ENCODE measurements at regions not wholly inside any gene's neighbourhood (a gene's known extent, or its start where the extent isn't known, plus 50 kb on each side); places are given as distances from the start of the nearest gene placed in this dataset.
"Not testable (repeated sequence)": the region's sequence is repeated elsewhere in the genome, so short reads cannot be mapped to it uniquely, and the experiment has no call there.

DNA sequence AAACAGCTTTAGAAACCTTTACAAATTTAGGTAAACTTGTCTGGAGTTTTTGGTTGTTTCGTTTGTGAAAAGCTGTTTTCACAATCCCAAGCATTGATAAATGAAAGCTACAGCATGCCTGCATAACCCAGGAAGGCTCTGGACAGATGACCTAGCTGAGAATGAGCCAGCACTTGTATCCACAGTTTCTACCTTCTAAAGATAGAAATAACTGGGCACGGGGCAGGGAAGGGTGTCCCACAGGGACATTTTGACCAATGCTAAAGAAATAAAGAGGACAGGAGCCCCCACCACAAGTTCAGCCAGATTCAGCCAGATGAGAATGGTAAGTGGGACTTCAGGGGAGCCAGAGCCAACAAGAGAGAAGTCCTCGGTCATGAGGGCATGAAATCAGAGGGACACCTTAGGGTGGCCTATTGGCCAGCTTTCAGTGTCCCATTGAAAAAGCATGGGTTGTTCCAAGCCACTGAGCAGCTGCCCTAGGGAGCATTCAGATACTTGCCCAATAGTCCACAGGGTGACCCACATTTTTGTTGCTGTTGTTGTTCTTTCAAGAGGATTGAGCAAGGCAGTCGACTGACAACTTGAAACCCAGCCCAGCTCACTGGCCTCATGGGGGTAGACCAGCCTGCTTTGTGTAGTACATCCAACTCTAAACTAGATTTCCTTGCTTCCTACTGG, 140.3 kb upstream of the NUDT4 start (continued):
- TF ChIP-seq CHD1 (IDR thresholded peaks at IDR 0.05; ENCODE audit: low read depth, low read length) (no peak), HDAC6 (IDR thresholded peaks at IDR 0.05; ENCODE audit: low read depth, low read length) (no peak), NANOG (IDR thresholded peaks at IDR 0.05; ENCODE audit: insufficient read depth, low read depth, low read length, poor library complexity, severe bottlenecking) (no peak), RAD21 (IDR thresholded peaks at IDR 0.05 in 1 of 2, conservative IDR thresholded peaks at IDR 0.05 in 1 of 2; ENCODE audit: low read depth in 2 of 2, low read length in 2 of 2) (no peak), TBP (IDR thresholded peaks at IDR 0.05; ENCODE audit: low read depth, low read length) (no peak), BACH1 (IDR thresholded peaks at IDR 0.05; ENCODE audit: low read length) (no peak), BRCA1 (IDR thresholded peaks at IDR 0.05; ENCODE audit: low read depth, low read length) (no peak), SIX5 (IDR thresholded peaks at IDR 0.05; ENCODE audit: low read depth, low read length) (no peak)

DNA sequence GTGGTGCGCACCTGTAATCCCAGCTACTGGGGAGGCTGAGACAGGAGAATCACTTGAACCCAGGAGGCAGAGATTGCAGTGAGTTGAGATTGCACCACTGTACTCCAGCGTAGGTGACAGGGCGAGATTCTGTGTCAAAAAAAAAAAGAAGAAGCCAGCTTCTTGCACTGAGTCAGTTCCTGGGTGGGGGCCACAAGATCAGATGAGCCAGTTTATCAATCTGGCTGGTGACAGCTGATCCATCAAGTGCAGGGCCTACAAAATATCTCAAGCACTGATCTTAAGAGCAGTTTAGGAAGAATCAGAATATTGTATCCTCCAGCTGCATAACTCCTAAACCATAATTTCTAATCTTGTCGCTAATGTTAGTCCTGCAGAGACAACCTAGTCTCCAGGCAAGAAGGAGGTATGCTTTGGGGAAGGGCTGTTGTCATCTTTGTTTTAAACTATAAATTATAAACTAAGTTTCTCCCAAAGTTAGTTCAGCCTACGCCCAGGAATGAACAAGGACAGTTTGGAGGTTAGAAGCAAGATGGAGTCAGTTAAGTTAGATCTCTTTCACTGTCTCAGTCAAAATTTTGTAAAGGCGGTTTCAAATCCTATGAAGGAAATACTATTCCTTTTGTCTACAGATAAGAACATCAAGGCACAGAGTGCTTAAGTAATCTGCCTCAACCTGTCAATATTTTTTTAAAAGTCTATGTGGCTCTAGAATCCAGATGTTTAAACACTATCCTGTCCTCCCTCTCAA, 139.0 kb upstream of the NUDT4 start:
- H4K20me1 ChIP-seq (replicated peaks in 1 of 2; ENCODE audit: control insufficient read depth in 1 of 2, insufficient read depth in 2 of 2, low read length in 2 of 2); H3K36me3 ChIP-seq (ENCODE audit: control insufficient read depth in 2 of 4, insufficient read depth in 4 of 4, low read length in 3 of 4); H3K23ac ChIP-seq (ENCODE audit: insufficient read length); H3K4ac ChIP-seq (replicated peaks; ENCODE audit: insufficient read length, low read depth, low read length); H4K8ac ChIP-seq (ENCODE audit: extremely low read depth, insufficient read depth, low read length); DNase-seq (ENCODE audit: low read depth in 1 of 2, low spot score in 2 of 2); H3K9me3 ChIP-seq (ENCODE audit: insufficient read depth in 2 of 2, low read depth in 1 of 2, low read length in 1 of 2); FAIRE-seq; H3K79me2 ChIP-seq (ENCODE audit: control insufficient read depth in 1 of 2, insufficient read depth in 2 of 2, low read length in 2 of 2); H2AK5ac ChIP-seq (ENCODE audit: low read depth, low read length); H3K4me2 ChIP-seq (ENCODE audit: insufficient read depth in 1 of 2, low read depth in 2 of 2, low read length in 2 of 2); H4K91ac ChIP-seq (replicated peaks; ENCODE audit: insufficient read length, low read length); H3K9ac ChIP-seq (replicated peaks in 1 of 4; ENCODE audit: extremely low read depth in 1 of 4, low read depth in 3 of 4, low read length in 3 of 4); H2AFZ ChIP-seq (ENCODE audit: low read length); H3K4me1 ChIP-seq (replicated peaks in 1 of 4; ENCODE audit: control insufficient read depth in 3 of 4, insufficient read depth in 4 of 4, low read length in 3 of 4); H2BK12ac ChIP-seq (ENCODE audit: low read depth, low read length); H4K5ac ChIP-seq (ENCODE audit: insufficient read length, low read depth, low read length); H3K27me3 ChIP-seq (replicated peaks in 1 of 4; ENCODE audit: control insufficient read depth in 3 of 4, extremely low read depth in 1 of 4, insufficient read depth in 3 of 4, low read length in 3 of 4); H3K18ac ChIP-seq (ENCODE audit: extremely low read depth, low read length); H3K27ac ChIP-seq (ENCODE audit: low read depth, low read length); H3K56ac ChIP-seq (replicated peaks; ENCODE audit: insufficient read length, low read depth, low read length); H3K14ac ChIP-seq (ENCODE audit: insufficient read length); POLR2A ChIA-PET (ENCODE audit: partially characterized antibody); H3K79me1 ChIP-seq (ENCODE audit: low read depth, low read length); H3K4me3 ChIP-seq (ENCODE audit: extremely low read depth in 1 of 4, insufficient read depth in 2 of 4, low read depth in 3 of 4, low read length in 4 of 4); H2BK20ac ChIP-seq (ENCODE audit: low read length); H3K23me2 ChIP-seq (ENCODE audit: low read depth, low read length); H2BK120ac ChIP-seq (replicated peaks; ENCODE audit: low read depth, low read length); H2BK5ac ChIP-seq (ENCODE audit: low read depth, low read length); H2BK15ac ChIP-seq (ENCODE audit: low read length): not testable (repeated sequence)
- CTCF ChIA-PET (ENCODE audit: partially characterized antibody): interaction anchor here (1.4 kb wide), 1 partner anchor 9 kb away, joined by 3 read pairs; no protein-coding TSS in a partner anchor
- WGBS, 2 experiments (ENCODE audit: extremely low coverage in 1 of 2, insufficient coverage in 1 of 2, insufficient read length in 1 of 2, insufficient replicate concordance in 2 of 2, low coverage in 1 of 2, low lambda C conversion rate in 2 of 2, missing lambda C conversion rate in 1 of 2): 96% methylated on average over 6 of the region's 6 CpGs; no CpG with 5 or more reads in 1 of the 2 experiments

All from H1 (cell line).